ENCODE measurements at regions not wholly inside any gene's neighbourhood (a gene's known extent, or its start where the extent isn't known, plus 50 kb on each side); places are given as distances from the start of the nearest gene placed in this dataset.

DNA sequence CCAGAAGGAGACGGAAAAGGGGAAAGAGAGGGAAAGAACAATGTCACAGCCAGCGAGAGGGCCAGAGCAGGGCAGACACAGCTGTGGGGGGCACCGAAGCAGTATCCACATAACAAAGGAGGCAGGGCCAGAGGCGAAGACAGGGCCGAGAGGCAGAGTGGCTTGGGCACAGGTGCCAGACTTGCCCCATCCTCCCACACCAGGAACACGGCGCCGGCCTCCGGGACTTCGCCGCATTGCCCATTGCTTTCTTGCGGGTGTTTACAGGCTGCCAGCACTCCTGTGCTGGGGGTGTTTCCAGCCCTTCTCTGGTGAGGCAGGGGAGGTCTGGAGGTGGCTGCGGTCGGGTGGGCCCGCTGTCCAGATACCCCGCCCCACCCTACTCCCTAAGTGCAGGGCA, 78.0 kb downstream of the ENGASE start:
- TF ChIP-seq, protein P1, sequence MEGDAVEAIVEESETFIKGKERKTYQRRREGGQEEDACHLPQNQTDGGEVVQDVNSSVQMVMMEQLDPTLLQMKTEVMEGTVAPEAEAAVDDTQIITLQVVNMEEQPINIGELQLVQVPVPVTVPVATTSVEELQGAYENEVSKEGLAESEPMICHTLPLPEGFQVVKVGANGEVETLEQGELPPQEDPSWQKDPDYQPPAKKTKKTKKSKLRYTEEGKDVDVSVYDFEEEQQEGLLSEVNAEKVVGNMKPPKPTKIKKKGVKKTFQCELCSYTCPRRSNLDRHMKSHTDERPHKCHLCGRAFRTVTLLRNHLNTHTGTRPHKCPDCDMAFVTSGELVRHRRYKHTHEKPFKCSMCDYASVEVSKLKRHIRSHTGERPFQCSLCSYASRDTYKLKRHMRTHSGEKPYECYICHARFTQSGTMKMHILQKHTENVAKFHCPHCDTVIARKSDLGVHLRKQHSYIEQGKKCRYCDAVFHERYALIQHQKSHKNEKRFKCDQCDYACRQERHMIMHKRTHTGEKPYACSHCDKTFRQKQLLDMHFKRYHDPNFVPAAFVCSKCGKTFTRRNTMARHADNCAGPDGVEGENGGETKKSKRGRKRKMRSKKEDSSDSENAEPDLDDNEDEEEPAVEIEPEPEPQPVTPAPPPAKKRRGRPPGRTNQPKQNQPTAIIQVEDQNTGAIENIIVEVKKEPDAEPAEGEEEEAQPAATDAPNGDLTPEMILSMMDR (IDR thresholded peaks at IDR 0.05; ENCODE audit: insufficient read depth, low read depth, low read length): no peak
- ChIA-PET CTCF (no interaction called here), POLR2A (no interaction called here)
- Histone ChIP-seq H3K4me3 (ENCODE audit: low read depth, low read length) (no peak overlapping the region), H3K36me3 (ENCODE audit: control insufficient read depth, insufficient read depth, low read length) (no peaks in the 10 kb centered on the region), H3K27me3 (ENCODE audit: control insufficient read depth, insufficient read depth, low read length) (no peaks in the 10 kb centered on the region)
- no peak for DNase-seq (ENCODE audit: low read depth)

DNA sequence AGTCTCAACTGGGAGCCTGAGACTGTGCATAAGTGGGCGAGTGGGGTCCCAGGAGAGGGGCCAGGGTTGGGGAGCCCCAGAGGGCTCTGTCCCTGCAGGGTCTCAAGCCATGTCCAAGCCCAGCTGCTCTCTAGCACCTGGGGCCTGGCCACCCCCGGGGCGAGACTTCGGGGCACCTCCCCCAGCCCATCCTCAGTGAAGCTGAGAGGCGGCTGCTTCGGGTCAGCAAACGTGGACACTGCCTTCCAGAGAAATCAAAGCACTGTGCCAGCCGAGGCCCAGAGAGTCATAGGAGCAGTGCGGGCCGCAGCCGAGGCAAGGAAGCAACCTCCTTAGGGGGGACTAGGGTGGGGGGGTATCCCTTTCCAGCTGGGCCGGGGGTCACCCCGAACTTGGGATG, 77.5 kb downstream of the ENGASE start:
- H3K36me3 ChIP-seq (ENCODE audit: control insufficient read depth, insufficient read depth, low read length): no peaks in the 10 kb centered on the region
- no peak overlapping the region for H3K4me3 ChIP-seq (ENCODE audit: low read depth, low read length)
- CTCF ChIA-PET: no interaction called here
- no peak for DNase-seq (ENCODE audit: low read depth)
- H3K27me3 ChIP-seq (ENCODE audit: control insufficient read depth, insufficient read depth, low read length): no peaks in the 10 kb centered on the region
- POLR2A ChIA-PET: no interaction called here
- TF ChIP-seq, protein P1 (IDR thresholded peaks at IDR 0.05; ENCODE audit: insufficient read depth, low read depth, low read length): no peak

DNA sequence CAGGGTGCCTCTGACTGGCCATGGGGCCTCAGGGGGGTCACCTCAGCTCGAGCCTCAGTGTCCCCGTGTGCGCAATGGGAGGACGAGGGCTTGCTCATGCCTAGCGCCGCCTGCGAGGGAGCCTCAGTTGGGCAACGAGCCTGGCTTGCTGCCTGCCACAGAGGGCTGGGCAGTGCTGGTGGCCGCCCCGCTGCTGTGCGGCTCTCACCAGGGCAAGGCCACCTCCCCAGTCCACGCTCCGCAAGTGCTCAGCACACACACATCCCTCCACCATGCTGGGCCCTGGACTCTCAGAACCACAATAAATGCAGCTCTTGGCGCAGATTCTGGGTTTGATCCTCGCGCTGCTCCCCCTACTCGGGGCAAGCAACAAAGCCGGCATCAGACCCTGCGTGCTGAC, 76.2 kb downstream of the ENGASE start:
- TF ChIP-seq, protein P1 (IDR thresholded peaks at IDR 0.05; ENCODE audit: insufficient read depth, low read depth, low read length): no peak
- Histone ChIP-seq H3K4me3 (ENCODE audit: low read depth, low read length) (no peak overlapping the region), H3K36me3 (ENCODE audit: control insufficient read depth, insufficient read depth, low read length) (no peaks in the 10 kb centered on the region), H3K27me3 (ENCODE audit: control insufficient read depth, insufficient read depth, low read length) (no peaks in the 10 kb centered on the region)
- POLR2A ChIA-PET: no interaction called here
- CTCF ChIA-PET: no interaction called here
- no peak for DNase-seq (ENCODE audit: low read depth)

DNA sequence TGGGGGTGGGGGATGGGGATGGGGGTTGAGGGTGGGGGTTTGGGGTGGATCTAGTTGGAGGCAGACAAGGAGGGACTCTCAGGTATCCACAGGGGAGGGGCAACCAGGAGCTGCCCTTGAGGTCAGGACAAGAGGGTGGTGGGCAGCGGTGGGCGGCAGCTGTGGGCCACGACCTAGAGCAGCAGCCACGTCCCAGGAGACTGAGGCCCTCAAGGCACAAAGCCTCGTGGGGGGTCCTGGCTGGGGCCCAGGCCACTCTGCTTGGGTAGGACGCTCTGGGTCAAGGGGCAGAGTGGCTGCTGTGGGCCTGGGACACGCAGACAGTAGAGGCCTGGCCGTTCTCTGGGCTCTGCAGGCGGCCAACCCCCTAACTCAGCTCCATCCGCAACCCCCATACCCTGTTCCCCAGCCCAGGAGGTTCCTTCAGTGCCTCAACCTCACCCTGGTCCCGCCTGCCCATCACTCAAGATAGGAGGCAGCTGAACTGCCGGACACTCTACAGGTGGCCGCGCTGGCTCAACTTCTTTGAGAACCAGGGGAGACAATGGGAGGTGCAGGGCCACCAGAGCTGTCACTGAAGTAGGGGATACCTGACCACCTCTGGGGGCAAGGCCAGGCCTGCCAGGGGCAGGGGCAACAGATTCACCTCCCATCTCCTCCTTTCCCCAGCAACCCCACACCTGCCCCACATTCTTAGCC, 75.6 kb downstream of the ENGASE start:
- no peak overlapping the region for H3K4me3 ChIP-seq (ENCODE audit: low read depth, low read length)
- H3K36me3 ChIP-seq (ENCODE audit: control insufficient read depth, insufficient read depth, low read length): no peaks in the 10 kb centered on the region
- ChIA-PET CTCF (no interaction called here), POLR2A (no interaction called here)
- TF ChIP-seq, protein P1 (IDR thresholded peaks at IDR 0.05; ENCODE audit: insufficient read depth, low read depth, low read length): no peak
- H3K27me3 ChIP-seq (ENCODE audit: control insufficient read depth, insufficient read depth, low read length): no peaks in the 10 kb centered on the region
- DNase-seq (ENCODE audit: low read depth): no peak

DNA sequence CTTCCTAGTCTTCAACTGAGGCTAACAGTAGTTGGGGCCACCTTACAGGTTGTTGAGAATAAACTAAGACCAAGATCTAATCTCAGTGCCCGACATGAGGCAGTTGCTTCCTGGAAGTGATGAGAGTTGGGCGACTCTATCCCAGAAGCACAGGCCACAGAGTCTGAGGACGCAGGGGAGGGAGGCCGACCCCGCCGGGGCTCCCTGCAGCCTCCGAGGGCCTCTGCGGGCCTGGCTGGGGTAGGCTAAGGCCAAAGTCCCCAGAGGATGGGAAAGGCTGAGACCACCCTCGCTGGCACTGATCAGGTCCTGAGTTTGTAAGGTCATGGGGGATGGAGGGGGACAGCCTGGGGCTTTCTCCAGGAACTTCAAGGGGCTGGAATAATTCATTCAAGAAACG, 74.0 kb downstream of the ENGASE start:
- POLR2A ChIA-PET: no interaction called here
- Histone ChIP-seq H3K4me3 (ENCODE audit: low read depth, low read length) (no peak overlapping the region), H3K27me3 (ENCODE audit: control insufficient read depth, insufficient read depth, low read length) (no peaks in the 10 kb centered on the region), H3K36me3 (ENCODE audit: control insufficient read depth, insufficient read depth, low read length) (no peaks in the 10 kb centered on the region)
- TF ChIP-seq, protein P1 (IDR thresholded peaks at IDR 0.05; ENCODE audit: insufficient read depth, low read depth, low read length): no peak
- no peak for DNase-seq (ENCODE audit: low read depth)
- CTCF ChIA-PET: no interaction called here

All from BJ (cell line).